NCI-H748 treated with DMSO at 0.1 percent for 48 hours (cell line): ENCODE measurements at regions not wholly inside any gene's neighbourhood (a gene's known extent, or its start where the extent isn't known, plus 50 kb on each side); places are given as distances from the start of the nearest gene placed in this dataset.

Source experiments
- DNase-seq: peaks from one replicate; lab custom pipeline; 2025; lab: John Stamatoyannopoulos, UW

- no peak for DNase-seq
Observed at GRCh38 chrX:7280520-7280919, 132.6 kb upstream of the PUDP start.

GRCh38 chrX:7272346-7272745 lies 124.4 kb upstream of the PUDP start:
- no peak for DNase-seq

- DNase-seq = no peak
Observed at GRCh38 chrX:7270933-7271332, 123.0 kb upstream of the PUDP start.

- DNase-seq = no peak
Observed at GRCh38 chrX:7269991-7270390, 122.0 kb upstream of the PUDP start.

- DNase-seq = no peak
Observed at GRCh38 chrX:7269589-7269988, 121.6 kb upstream of the PUDP start.

- no peak for DNase-seq
Observed at GRCh38 chrX:7266288-7266687, 118.3 kb upstream of the PUDP start.

- no peak for DNase-seq
Observed at GRCh38 chrX:7264399-7264798, 116.4 kb upstream of the PUDP start.

- no peak for DNase-seq
Observed at GRCh38 chrX:7263961-7264360, 116.0 kb upstream of the PUDP start.

GRCh38 chrX:7263330-7263729 lies 115.4 kb upstream of the PUDP start:
- no peak for DNase-seq

GRCh38 chrX:7262551-7262950 lies 114.6 kb upstream of the PUDP start:
- DNase-seq = no peak

- no peak for DNase-seq
Observed at GRCh38 chrX:7261672-7262332, 113.8 kb upstream of the PUDP start.

- DNase-seq = no peak
Observed at GRCh38 chrX:7254144-7254543, 106.2 kb upstream of the PUDP start.

GRCh38 chrX:7253565-7253964 lies 105.6 kb upstream of the PUDP start:
- DNase-seq = no peak

GRCh38 chrX:7252013-7252610 lies 104.2 kb upstream of the PUDP start:
- no peak for DNase-seq

- DNase-seq = no peak
Observed at GRCh38 chrX:7247346-7247745, 99.4 kb upstream of the PUDP start.

GRCh38 chrX:7244405-7244804 lies 96.5 kb upstream of the PUDP start:
- no peak for DNase-seq

GRCh38 chrX:7242613-7243012 lies 94.7 kb upstream of the PUDP start:
- DNase-seq = no peak

- no peak for DNase-seq
Observed at GRCh38 chrX:7240929-7241328, 93.0 kb upstream of the PUDP start.

GRCh38 chrX:7235071-7235470 lies 87.1 kb upstream of the PUDP start:
- no peak for DNase-seq

- DNase-seq = no peak
Observed at GRCh38 chrX:7233580-7234406, 85.8 kb upstream of the PUDP start.

GRCh38 chrX:7228226-7228625 lies 80.3 kb upstream of the PUDP start:
- DNase-seq = no peak

GRCh38 chrX:7225338-7225737 lies 77.4 kb upstream of the PUDP start:
- DNase-seq = peak; percentile 40

GRCh38 chrX:7223271-7223670 lies 75.3 kb upstream of the PUDP start:
- no peak for DNase-seq
